H9 (cell line): ENCODE measurements at regions not wholly inside any gene's neighbourhood (a gene's known extent, or its start where the extent isn't known, plus 50 kb on each side); places are given as distances from the start of the nearest gene placed in this dataset.
"Not testable (repeated sequence)": the region's sequence is repeated elsewhere in the genome, so short reads cannot be mapped to it uniquely, and the experiment has no call there.

Experiments used
- DNase-seq: peaks from one replicate; pipeline ENCODE4 v3.0.0-alpha.2; 2017
- H2AFZ ChIP-seq: one replicate; pipeline ENCODE4 v1.6.1; 2013; ENCODE audit warnings: mild to moderate bottlenecking, low read length, control low read depth, moderate library complexity
- H2AK5ac ChIP-seq: 2 replicates; pipeline ENCODE4 v1.6.1; 2013; ENCODE audit warnings: low read length, control low read depth, mixed read lengths; ENCODE audit not compliant: insufficient read length
- H2BK120ac ChIP-seq: one replicate; pipeline ENCODE4 v1.6.1; 2013; ENCODE audit warnings: low read depth, mild to moderate bottlenecking, low read length, control low read depth, inconsistent platforms; ENCODE audit not compliant: poor library complexity, severe bottlenecking
- H2BK12ac ChIP-seq: 2 replicates; pipeline ENCODE4 v1.6.1; 2013; ENCODE audit warnings: low read length, control low read depth, mixed read lengths, low read depth; ENCODE audit not compliant: insufficient read length
- H2BK15ac ChIP-seq: 2 replicates; pipeline ENCODE4 v1.6.1; 2013; ENCODE audit warnings: low read depth, low read length, control low read depth
- H2BK20ac ChIP-seq: one replicate; pipeline ENCODE4 v1.6.1; 2013; ENCODE audit warnings: low read depth, mild to moderate bottlenecking, low read length, control low read depth, inconsistent platforms; ENCODE audit not compliant: poor library complexity, severe bottlenecking
- H2BK5ac ChIP-seq: 2 replicates; pipeline ENCODE4 v1.6.1; 2013; ENCODE audit warnings: low read length, control low read depth, mixed read lengths; ENCODE audit not compliant: insufficient read length
- H3K14ac ChIP-seq: 2 replicates; pipeline ENCODE4 v1.6.1; 2013; ENCODE audit warnings: low read length, control low read depth; ENCODE audit not compliant: insufficient read depth
- H3K18ac ChIP-seq: 2 replicates; pipeline ENCODE4 v1.6.1; 2013; ENCODE audit warnings: low read depth, mild to moderate bottlenecking, mixed read lengths, low read length, control low read depth; ENCODE audit not compliant: insufficient read length
- H3K23ac ChIP-seq: 2 replicates; pipeline ENCODE4 v1.6.1; 2013; ENCODE audit warnings: low read length, control low read depth, mixed read lengths, low read depth; ENCODE audit not compliant: insufficient read length
- H3K23me2 ChIP-seq: 2 replicates; pipeline ENCODE4 v1.6.1; 2013; ENCODE audit warnings: low read depth, mild to moderate bottlenecking, mixed read lengths, low read length, control low read depth; ENCODE audit not compliant: insufficient read length, poor library complexity, severe bottlenecking
- H3K27ac ChIP-seq: 2 replicates; pipeline ENCODE4 v1.5.1; 2013; ENCODE audit warnings: low read length, control low read depth, mixed read lengths, low read depth; ENCODE audit not compliant: insufficient read length
- H3K27me3 ChIP-seq: 2 replicates; pipeline ENCODE4 v1.6.1; 2013; ENCODE audit warnings: low read length, control low read depth, inconsistent platforms; ENCODE audit not compliant: insufficient read depth
- H3K4ac ChIP-seq: 2 replicates; pipeline ENCODE4 v1.6.1; 2013; ENCODE audit warnings: low read depth, mild to moderate bottlenecking, control low read depth, inconsistent platforms, low read length, moderate library complexity
- H3K4me1 ChIP-seq: 2 replicates; pipeline ENCODE4 v1.6.1; 2013; ENCODE audit warnings: low read length, control low read depth, inconsistent platforms; ENCODE audit not compliant: insufficient read depth
- H3K4me2 ChIP-seq: 2 replicates; pipeline ENCODE4 v1.6.1; 2013; ENCODE audit warnings: low read length, control low read depth, mixed read lengths; ENCODE audit not compliant: insufficient read length, insufficient read depth
- H3K56ac ChIP-seq: 2 replicates; pipeline ENCODE4 v1.6.1; 2013; ENCODE audit warnings: low read depth, mild to moderate bottlenecking, mixed read lengths, low read length, control low read depth; ENCODE audit not compliant: insufficient read length
- H3K79me1 ChIP-seq: 2 replicates; pipeline ENCODE4 v1.6.1; 2013; ENCODE audit warnings: low read depth, mild to moderate bottlenecking, moderate library complexity, low read length, control low read depth, inconsistent platforms; ENCODE audit not compliant: insufficient read depth, poor library complexity, severe bottlenecking
- H3K79me2 ChIP-seq: 2 replicates; pipeline ENCODE4 v1.6.1; 2013; ENCODE audit warnings: low read length, control low read depth, inconsistent platforms; ENCODE audit not compliant: insufficient read depth
- H3K9ac ChIP-seq: 2 replicates; pipeline ENCODE4 v1.6.1; 2013; ENCODE audit warnings: low read length, control low read depth, mixed read lengths; ENCODE audit not compliant: insufficient read length; ENCODE audit errors: extremely low read depth
- H3K9me3 ChIP-seq: one replicate; pipeline ENCODE4 v1.6.1; 2013; ENCODE audit warnings: low read depth, low read length, inconsistent platforms; ENCODE audit not compliant: control insufficient read depth
- H3T11ph ChIP-seq: one replicate; pipeline ENCODE4 v1.6.1; 2013; ENCODE audit warnings: mild to moderate bottlenecking, low read length, control low read depth, inconsistent platforms
- H4K20me1 ChIP-seq: one replicate; pipeline ENCODE4 v1.6.1; 2013; ENCODE audit not compliant: control insufficient read depth, insufficient read length, insufficient read depth
- H4K5ac ChIP-seq: 2 replicates; pipeline ENCODE4 v1.6.1; 2013; ENCODE audit warnings: low read depth, mild to moderate bottlenecking, mixed read lengths, low read length, control low read depth; ENCODE audit not compliant: insufficient read length
- H4K8ac ChIP-seq: replicated peaks from 2 replicates; pipeline ENCODE4 v1.6.1; 2013; ENCODE audit warnings: low read length, control low read depth, mixed read lengths, low read depth; ENCODE audit not compliant: insufficient read length
- H4K91ac ChIP-seq: 2 replicates; pipeline ENCODE4 v1.6.1; 2013; ENCODE audit warnings: low read depth, mild to moderate bottlenecking, moderate library complexity, mixed read lengths, low read length, control low read depth; ENCODE audit not compliant: insufficient read length
- H3K27ac Mint-ChIP-seq, 3 experiments: 2 replicates in 2 of 3; 3 replicates in 1 of 3; pipeline ENCODE4 v1.8.0; 2020 to 2021; ENCODE audit warnings: mixed read lengths in 3 of 3, mild to moderate bottlenecking in 1 of 3, moderate library complexity in 1 of 3
- H3K27me3 Mint-ChIP-seq: 2 replicates; pipeline ENCODE4 v1.8.0; 2021; ENCODE audit warnings: low read depth, mild to moderate bottlenecking, moderate library complexity, mixed read lengths
- H3K36me3 Mint-ChIP-seq, 3 experiments: 2 replicates in 2 of 3; 3 replicates in 1 of 3; pipeline ENCODE4 v1.8.0; 2020 to 2021; ENCODE audit warnings: low read depth in 3 of 3, mixed read lengths in 3 of 3; ENCODE audit not compliant: insufficient read depth in 1 of 3
- H3K4me1 Mint-ChIP-seq, 2 experiments: 2 replicates each; pipeline ENCODE4 v1.8.0; 2020; ENCODE audit warnings: mixed read lengths in 2 of 2
- H3K4me3 Mint-ChIP-seq, 2 experiments: 2 replicates in 1 of 2; 3 replicates in 1 of 2; pipeline ENCODE4 v1.8.0; 2020 to 2021; ENCODE audit warnings: mild to moderate bottlenecking in 2 of 2, mixed read lengths in 2 of 2, moderate library complexity in 1 of 2
- H3K9me3 Mint-ChIP-seq, 2 experiments: 2 replicates in 1 of 2; 3 replicates in 1 of 2; pipeline ENCODE4 v1.8.0; 2020; ENCODE audit warnings: mild to moderate bottlenecking in 2 of 2, mixed read lengths in 2 of 2, moderate library complexity in 1 of 2
- WGBS: extraction: QIAGEN DNeasy Blood & Tissue Kit; methylation state at CpG from one replicate; pipeline ENCODE4 v1.1.7; 2013; ENCODE audit warnings: missing lambda C conversion rate, low lambda C conversion rate, mixed read lengths; ENCODE audit not compliant: insufficient read length; ENCODE audit errors: extremely low coverage; 5-methylcytosine and 5-hydroxymethylcytosine counted together

GRCh38 chr16:33913601-33914000 is 454.2 kb downstream of the TP53TG3F start:
- no CpG with 5 or more reads among the region's 4 CpGs for WGBS
- not testable (repeated sequence) for H3K9ac ChIP-seq, H4K91ac ChIP-seq, H2AFZ ChIP-seq, H2BK12ac ChIP-seq, H3K4ac ChIP-seq, H3K27ac Mint-ChIP-seq, H2BK5ac ChIP-seq, DNase-seq, H3K9me3 ChIP-seq, H2BK120ac ChIP-seq, H3K79me1 ChIP-seq, H3K4me1 ChIP-seq, H3K14ac ChIP-seq, H3K27ac ChIP-seq, H3K23ac ChIP-seq, H3K18ac ChIP-seq, H3K27me3 ChIP-seq, H3K4me3 Mint-ChIP-seq, H3K4me2 ChIP-seq, H3K79me2 ChIP-seq, H2AK5ac ChIP-seq, H3K56ac ChIP-seq, H3K4me1 Mint-ChIP-seq, H4K20me1 ChIP-seq, H4K5ac ChIP-seq, H2BK15ac ChIP-seq, H3T11ph ChIP-seq, H3K36me3 Mint-ChIP-seq, H2BK20ac ChIP-seq, H3K23me2 ChIP-seq, H4K8ac ChIP-seq, H3K27me3 Mint-ChIP-seq
- peaks cover 7 to 11% of the 10 kb centered on the region in 2 experiments for H3K9me3 Mint-ChIP-seq

- not testable (repeated sequence) for H3K4me1 Mint-ChIP-seq, H3K14ac ChIP-seq, H3K4me1 ChIP-seq, H3K4me3 Mint-ChIP-seq, H3K27ac ChIP-seq, H4K8ac ChIP-seq, H3K27me3 Mint-ChIP-seq, H3K18ac ChIP-seq, H2BK5ac ChIP-seq, H3K56ac ChIP-seq, H2AFZ ChIP-seq, H4K20me1 ChIP-seq, H2AK5ac ChIP-seq, H2BK12ac ChIP-seq, H3K23ac ChIP-seq, H2BK15ac ChIP-seq, H3K27me3 ChIP-seq, H3K4ac ChIP-seq, DNase-seq, H4K5ac ChIP-seq, H3K79me1 ChIP-seq, H4K91ac ChIP-seq, H3K23me2 ChIP-seq, H3K9ac ChIP-seq, H3K9me3 ChIP-seq, H3K79me2 ChIP-seq, H3K4me2 ChIP-seq, H3K27ac Mint-ChIP-seq, H2BK20ac ChIP-seq, H3K36me3 Mint-ChIP-seq, H2BK120ac ChIP-seq, H3T11ph ChIP-seq
- peaks cover 10 to 12% of the 10 kb centered on the region in 2 experiments for H3K9me3 Mint-ChIP-seq
- WGBS, result no CpG with 5 or more reads among the region's 18 CpGs
Measured at GRCh38 chr16:33920761-33921545, 461.5 kb downstream of the TP53TG3F start.
